HG02970 (cell line): ENCODE measurements at regions not wholly inside any gene's neighbourhood (a gene's known extent, or its start where the extent isn't known, plus 50 kb on each side); places are given as distances from the start of the nearest gene placed in this dataset.

Experiments
- ATAC-seq: cut with Tn5 transposase; IDR thresholded peaks from one replicate; pipeline ENCODE4 v1.9.1; 2021; ENCODE audit warnings: mild to moderate bottlenecking, moderate library complexity, moderate number of reproducible peaks; ENCODE audit not compliant: unreplicated experiment, low FRiP score

DNA sequence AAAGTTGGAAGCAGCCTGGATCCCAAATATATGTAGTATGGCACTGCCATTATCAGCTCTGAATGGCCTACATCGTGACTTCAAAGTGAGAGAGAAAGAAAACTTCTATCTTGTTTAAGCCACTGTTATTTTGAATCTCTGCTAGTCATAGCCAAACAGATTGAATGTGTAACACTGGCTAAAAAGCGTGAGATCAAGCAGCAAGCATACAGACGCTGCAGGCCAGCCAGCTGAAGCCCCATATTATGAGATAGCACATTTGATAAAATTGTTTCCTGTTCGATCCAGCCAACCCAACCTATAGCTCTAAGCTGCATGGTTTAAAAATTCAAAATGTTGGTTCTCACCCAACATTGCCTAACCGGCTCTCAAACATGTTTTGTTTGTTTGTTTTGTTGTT, 95.0 kb downstream of the DUSP6 start:
- ATAC-seq = no peak

DNA sequence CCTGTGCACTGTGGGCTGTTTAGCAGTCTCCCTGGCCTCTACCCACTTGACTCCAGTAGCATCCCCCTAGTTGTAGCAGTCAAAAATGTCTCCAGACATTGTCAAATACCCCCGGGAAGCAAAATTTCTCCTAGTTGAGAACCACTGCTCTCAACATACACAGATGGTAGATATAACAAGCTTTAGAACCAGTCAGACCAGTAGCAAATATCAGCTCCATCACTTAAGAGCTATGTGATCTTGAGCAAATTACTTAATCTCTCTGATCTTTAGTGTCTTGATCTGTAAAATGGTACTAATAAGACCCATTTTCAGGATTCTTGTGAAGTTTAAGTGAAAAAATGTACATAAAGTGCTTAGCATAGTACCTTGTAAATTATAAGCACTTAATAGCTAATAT, 96.2 kb downstream of the DUSP6 start:
- no peak for ATAC-seq

DNA sequence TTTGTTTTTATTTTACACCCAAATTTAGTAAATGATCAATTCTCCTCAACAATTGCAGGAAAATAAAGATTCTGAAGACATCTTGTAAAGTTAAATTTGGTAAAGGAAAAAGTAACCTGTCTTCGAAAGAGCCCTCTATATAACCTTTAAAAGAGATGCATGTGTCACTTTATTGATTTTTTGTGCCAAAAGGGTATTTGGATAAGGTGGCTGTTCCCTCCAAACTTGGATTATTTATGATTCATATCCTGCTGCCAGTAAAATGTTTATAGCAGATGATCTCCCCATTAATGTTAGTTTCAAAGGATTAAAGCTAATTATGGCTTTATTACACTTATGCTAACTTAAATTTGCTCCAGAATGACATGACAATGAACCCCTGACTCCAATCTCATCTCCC, 98.8 kb downstream of the DUSP6 start:
- ATAC-seq = no peak

- ATAC-seq = no peak
Measured at GRCh38 chr12:89252284-89252683, 100.0 kb downstream of the DUSP6 start.

DNA sequence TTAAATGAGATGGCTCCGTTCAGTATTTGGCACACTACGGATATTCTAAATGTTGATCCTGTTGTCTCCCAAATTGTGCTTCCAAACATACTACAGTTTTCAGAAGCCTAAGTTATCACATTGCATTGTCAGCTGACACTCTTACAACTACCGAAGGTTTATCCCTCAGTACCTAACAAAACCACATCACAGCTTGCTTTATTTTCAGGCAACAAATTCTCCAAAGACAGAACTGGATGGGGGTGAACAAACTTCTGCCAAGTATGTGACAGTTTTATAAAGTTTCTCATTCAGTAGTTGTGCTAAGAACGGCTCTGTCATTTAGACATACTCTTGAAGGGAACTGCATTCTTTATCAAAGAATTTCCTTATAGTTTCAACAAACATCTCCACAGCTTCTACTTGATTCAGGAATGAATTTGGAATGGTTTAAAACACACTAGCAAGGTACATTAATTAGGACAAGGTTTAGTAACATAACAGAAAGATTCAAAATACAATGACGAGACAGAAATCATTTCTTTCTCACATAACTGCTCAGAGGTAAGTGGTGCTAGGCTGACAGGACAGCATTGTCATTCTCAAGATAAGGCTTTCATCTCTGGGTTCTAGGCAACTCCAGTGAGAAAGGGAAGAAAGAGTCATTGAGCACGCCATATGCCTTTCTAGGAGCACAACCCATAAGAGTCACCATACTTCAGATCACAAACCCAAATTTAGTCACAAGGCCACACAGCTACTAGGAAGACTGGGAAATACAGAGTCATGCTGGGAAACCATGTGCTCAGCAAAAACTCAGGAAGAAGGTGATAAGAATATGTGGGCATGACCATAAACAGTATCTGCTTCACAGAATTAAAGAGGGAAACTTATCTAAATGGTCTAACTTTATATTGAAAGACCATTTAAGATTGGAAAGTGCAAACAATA, 100.7 kb downstream of the DUSP6 start:
- no peak for ATAC-seq

DNA sequence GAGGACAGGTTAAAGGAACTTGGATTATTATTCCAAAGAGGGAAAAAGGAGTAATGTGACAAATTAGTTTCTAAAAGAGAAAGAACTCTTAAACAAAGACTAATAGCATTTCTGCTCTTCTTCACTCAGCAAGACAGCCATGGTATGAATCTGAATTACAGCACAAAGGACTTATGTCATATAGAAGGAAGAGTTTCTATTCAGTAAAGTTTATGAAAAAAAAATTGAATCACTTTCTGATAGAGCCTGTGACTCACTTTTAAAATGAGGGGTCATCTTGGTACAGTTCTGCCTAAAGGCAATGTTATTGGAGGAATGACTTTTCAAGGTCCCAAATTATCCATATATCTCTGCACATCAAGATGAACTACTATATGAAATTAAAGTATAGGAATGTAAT, 101.7 kb downstream of the DUSP6 start:
- no peak for ATAC-seq

DNA sequence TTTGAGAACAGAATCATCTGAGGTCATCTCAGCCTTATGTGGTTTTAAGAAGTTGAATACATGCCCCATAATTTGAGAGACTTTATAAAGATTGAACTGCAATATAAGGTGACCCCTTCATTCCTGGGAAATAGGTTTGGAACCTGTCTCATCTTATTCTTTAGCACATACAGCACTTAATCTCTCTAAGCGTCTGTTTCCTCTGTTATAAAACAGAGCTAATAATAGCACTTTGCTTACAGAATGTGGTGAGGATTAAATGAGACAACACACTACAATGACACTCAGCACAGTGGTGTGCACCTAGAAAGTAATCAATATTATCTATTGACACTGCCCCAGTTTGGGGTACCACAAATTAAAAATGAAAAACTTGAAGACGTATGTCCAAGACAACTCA, 102.1 kb downstream of the DUSP6 start:
- ATAC-seq = no peak

DNA sequence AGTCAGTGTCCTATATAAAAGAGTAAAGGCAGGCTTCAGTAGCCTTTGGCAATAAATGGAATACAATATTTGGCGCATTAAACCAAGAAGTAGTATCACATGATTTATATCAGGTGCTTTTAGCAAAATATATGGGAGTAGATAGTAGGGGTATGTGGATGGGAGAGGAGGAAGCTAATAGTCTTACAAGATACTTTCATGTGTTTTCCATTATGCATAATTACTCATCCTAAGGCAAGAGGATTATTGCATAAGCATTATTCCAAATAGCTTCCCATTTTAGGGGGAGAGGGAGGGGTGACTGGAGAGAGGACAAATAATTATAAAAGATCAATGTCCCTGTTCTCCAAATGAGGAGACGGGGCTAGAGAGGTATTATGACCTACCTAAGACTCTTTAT, 104.3 kb downstream of the DUSP6 start:
- no peak for ATAC-seq

- ATAC-seq = no peak
Measured at GRCh38 chr12:89247541-89247942, 104.8 kb downstream of the DUSP6 start.

DNA sequence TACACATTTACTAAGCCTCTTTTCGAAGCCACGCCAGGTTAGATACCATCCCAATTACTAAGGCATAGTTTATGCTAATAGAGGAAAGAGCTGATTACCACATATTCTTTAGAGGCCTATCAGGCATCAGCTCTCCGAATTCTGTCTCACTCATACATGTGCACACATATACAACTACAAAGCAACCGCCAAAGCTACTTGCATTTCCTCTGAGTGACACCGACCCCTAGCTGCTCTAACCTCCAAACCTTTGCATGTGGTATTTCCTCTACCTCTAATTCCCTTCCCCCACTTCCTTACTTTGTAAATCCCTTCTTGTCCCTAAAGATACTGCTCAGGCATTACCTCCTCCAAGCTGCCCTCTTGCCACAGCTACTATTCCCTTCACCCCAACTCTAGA, 107.2 kb downstream of the DUSP6 start:
- ATAC-seq = no peak

GRCh38 chr12:89244536-89244935, 107.8 kb downstream of the DUSP6 start:
- no peak for ATAC-seq

- ATAC-seq = no peak
Measured at GRCh38 chr12:89243771-89244170, 108.5 kb downstream of the DUSP6 start.

DNA sequence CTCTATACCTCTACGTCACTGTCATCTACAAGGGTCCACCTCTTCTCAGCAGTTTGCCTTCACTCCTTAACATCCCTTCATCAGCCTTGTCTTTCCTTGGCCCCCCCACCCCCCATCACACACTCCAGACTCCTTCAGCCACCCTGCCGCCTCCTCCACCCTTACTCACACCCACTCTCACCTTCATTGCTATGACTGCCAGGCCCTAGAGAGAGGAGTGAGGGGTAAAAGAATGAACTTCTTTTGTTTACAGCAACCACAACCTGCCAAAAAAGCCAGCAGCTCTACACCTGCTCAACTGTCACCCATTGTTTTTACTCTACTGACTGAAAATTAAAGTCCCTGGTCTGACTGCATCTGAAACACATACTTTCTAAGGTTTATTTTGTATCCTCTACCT, 112.8 kb downstream of the DUSP6 start:
- no peak for ATAC-seq

DNA sequence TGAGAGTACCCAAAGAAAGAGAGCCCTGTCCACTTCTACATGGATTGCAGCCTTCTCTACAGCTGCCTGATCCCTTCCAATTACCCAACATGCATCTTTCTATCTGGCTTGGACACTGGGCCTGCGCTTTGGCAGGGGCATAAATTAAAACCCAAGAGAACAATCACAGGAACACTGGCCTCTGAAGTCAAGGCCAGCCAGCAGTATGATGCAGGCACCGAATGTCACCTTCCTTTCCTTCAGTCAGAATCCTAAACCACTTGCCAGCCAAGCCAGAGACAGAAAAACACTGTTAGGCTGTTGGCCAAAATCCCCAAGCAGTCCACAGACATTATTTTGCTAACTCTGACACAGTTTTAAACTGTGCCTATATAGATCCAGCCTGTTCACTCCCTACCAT, 113.7 kb downstream of the DUSP6 start:
- ATAC-seq = no peak

GRCh38 chr12:89237763-89238162, 114.5 kb downstream of the DUSP6 start:
- no peak for ATAC-seq

GRCh38 chr12:89236748-89237383, 115.4 kb downstream of the DUSP6 start:
- ATAC-seq = no peak

GRCh38 chr12:89236237-89236636, 116.1 kb downstream of the DUSP6 start:
- ATAC-seq = no peak

DNA sequence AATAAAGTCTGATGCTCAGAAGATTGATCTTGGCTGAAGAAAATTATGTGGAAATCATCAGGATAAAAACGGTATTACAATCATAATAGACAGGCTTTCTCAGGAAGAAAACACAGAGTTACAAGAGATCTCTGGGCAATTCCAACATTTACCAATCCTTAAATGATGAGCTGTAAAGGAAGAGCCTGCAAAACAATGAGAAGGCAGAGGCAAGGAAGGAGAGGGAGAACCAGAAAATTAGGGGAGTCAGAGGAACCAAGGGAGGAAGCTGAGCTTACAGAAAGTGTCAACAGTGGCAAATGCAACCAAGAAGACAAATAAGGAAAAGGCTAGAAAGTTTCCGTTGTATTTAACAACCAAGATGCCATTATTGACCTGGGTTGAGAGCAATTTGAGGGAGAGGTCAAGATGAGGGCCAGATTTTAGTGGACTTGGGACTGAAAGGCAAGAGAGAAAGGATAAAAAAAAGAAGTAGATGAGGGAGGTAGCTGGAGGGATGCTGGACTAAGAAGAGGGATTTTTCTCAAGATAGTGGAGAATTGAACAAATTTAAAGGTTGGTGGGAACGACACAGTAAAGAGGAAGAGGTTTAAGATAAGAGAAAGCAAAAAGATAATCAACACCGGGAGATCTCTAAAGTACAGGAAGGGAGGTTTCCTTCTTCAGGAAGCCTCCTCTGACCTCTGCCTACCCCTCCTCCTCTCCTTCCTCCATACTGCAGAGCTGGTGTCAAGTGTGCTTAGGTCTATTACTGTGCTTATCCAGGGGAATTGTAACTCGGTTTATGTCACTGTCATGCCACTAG, 116.9 kb downstream of the DUSP6 start:
- ATAC-seq = no peak

- no peak for ATAC-seq
Measured at GRCh38 chr12:89234324-89235114, 117.8 kb downstream of the DUSP6 start.

- no peak for ATAC-seq
Measured at GRCh38 chr12:89231686-89232085, 120.6 kb downstream of the DUSP6 start.
